A549 (cell line): ENCODE measurements at regions not wholly inside any gene's neighbourhood (a gene's known extent, or its start where the extent isn't known, plus 50 kb on each side); places are given as distances from the start of the nearest gene placed in this dataset.

Experiments
- ATAC-seq, 2 experiments: fragments of 200-7000 bp in 1 of 2; fragments of >200 bp in 1 of 2; cut with Nextera tagmentation in 1 of 2; cut with Tn5 transposase in 1 of 2; 3 replicates each; pipeline versions ENCODE4 v1.8.0 to v1.9.1; 2018 to 2020; ENCODE audit warnings: mild to moderate bottlenecking in 1 of 2, moderate library complexity in 1 of 2
- CTCF ChIA-PET: fragments of 300-600 bp; sonication (Branson Sonifier 250); formaldehyde crosslinking; extraction: SDS; loops from one replicate; lab custom pipeline; 2021; ENCODE audit warnings: antibody characterized with exemption, inconsistent platforms; lab: Yijun Ruan, JAX
- POLR2A ChIA-PET: fragments of 350-600 bp; formaldehyde crosslinking; extraction: SDS; loops from one replicate; lab custom pipeline; 2021; ENCODE audit warnings: antibody characterized with exemption, inconsistent platforms; lab: Yijun Ruan, JAX
- DNase-seq, 2 experiments: peaks; one replicate each; pipeline versions ENCODE4 v3.0.0 to v3.0.0-alpha.2; 2011 to 2016; ENCODE audit warnings: low read depth in 1 of 2, low spot score in 1 of 2
- FAIRE-seq: peaks from 2 replicates; lab custom pipeline; 2011; peaks lifted over from hg19 to GRCh38; lab: Jason Lieb, UNC
- H3K27ac ChIP-seq, 2 experiments: fragments of >200 bp; sonication (Bioruptor Twin); formaldehyde crosslinking; 3 replicates each; pipeline ENCODE4 v1.5.1; 2016 to 2017
- H3K4me1 ChIP-seq: fragments of >200 bp; sonication (Bioruptor Twin); formaldehyde crosslinking; 3 replicates; pipeline ENCODE4 v1.6.1; 2016
- H3K4me2 ChIP-seq: fragments of >200 bp; sonication (Bioruptor Twin); formaldehyde crosslinking; 3 replicates; pipeline ENCODE4 v1.6.1; 2016
- H3K4me3 ChIP-seq: fragments of >200 bp; sonication (Bioruptor Twin); formaldehyde crosslinking; 3 replicates; pipeline ENCODE4 v1.5.1; 2016
- H3K9me3 ChIP-seq: fragments of >200 bp; sonication (Bioruptor Twin); formaldehyde crosslinking; 3 replicates; pipeline ENCODE4 v1.6.1; 2016
- CBX2 ChIP-seq: fragments of 200-600 bp; sonication (generic); IDR thresholded peaks from 2 replicates; pipeline ENCODE4 v1.6.1; 2016; ENCODE audit warnings: low read depth, mild to moderate bottlenecking, borderline replicate concordance
- CEBPB ChIP-seq, 2 experiments: fragments of >200 bp in 1 of 2; sonication (Bioruptor Twin) in 1 of 2; formaldehyde crosslinking in 1 of 2; IDR thresholded peaks; 2 replicates each; pipeline ENCODE4 v1.6.1; 2012 to 2016
- CHD2 ChIP-seq: fragments of 150-350 bp; IDR thresholded peaks from 2 replicates; pipeline ENCODE4 v1.6.1; 2014; ENCODE audit warnings: low read length; ENCODE audit not compliant: partially characterized antibody
- EHF ChIP-seq: fragments of 250-450 bp; sonication (Bioruptor Pico); IDR thresholded peaks from 2 replicates; pipeline ENCODE4 v1.5.0; 2020; ENCODE audit warnings: mild to moderate bottlenecking
- ESRRA ChIP-seq: fragments of 150-350 bp; IDR thresholded peaks from 2 replicates; pipeline ENCODE4 v1.6.1; 2014; ENCODE audit warnings: mild to moderate bottlenecking, low read length, borderline replicate concordance
- FOSB ChIP-seq: fragments of 250-450 bp; sonication (Bioruptor Pico); IDR thresholded peaks from 2 replicates; pipeline ENCODE4 v1.5.0; 2020; ENCODE audit warnings: mild to moderate bottlenecking, moderate library complexity
- FOXS1 ChIP-seq: fragments of 250-450 bp; sonication (Bioruptor Pico); IDR thresholded peaks from 2 replicates; pipeline ENCODE4 v1.5.0; 2020; ENCODE audit warnings: mild to moderate bottlenecking, moderate library complexity
- GATA3 ChIP-seq: IDR thresholded peaks from 2 replicates; pipeline ENCODE4 v1.6.1; 2012; ENCODE audit warnings: borderline replicate concordance
- MAFK ChIP-seq: fragments of 450-650 bp; IDR thresholded peaks from 2 replicates; pipeline ENCODE4 v1.6.1; 2014; ENCODE audit not compliant: partially characterized antibody
- MYC ChIP-seq: IDR thresholded peaks from 2 replicates; pipeline ENCODE4 v1.6.1; 2012; ENCODE audit warnings: mild to moderate bottlenecking, inconsistent platforms, low read length, improper control_type of control experiment, borderline replicate concordance
- NFE2L2 ChIP-seq: fragments of 150-350 bp; conservative IDR thresholded peaks from 2 replicates; pipeline ENCODE4 v1.6.1; 2014; ENCODE audit warnings: low read length
- POLR2AphosphoS2 ChIP-seq: conservative IDR thresholded peaks from 2 replicates; pipeline ENCODE4 v1.6.1; 2012; ENCODE audit warnings: low read length, improper control_type of control experiment, inconsistent platforms
- RAD21 ChIP-seq, 2 experiments: fragments of >200 bp in 1 of 2; sonication (Bioruptor Twin) in 1 of 2; formaldehyde crosslinking in 1 of 2; IDR thresholded peaks in 1 of 2; conservative IDR thresholded peaks in 1 of 2; 2 replicates in 1 of 2; 3 replicates in 1 of 2; pipeline ENCODE4 v1.6.1; 2012 to 2018; ENCODE audit warnings: inconsistent platforms in 1 of 2
- RARB ChIP-seq: fragments of 250-450 bp; sonication (Bioruptor Pico); IDR thresholded peaks from 2 replicates; pipeline ENCODE4 v1.8.0; 2021; ENCODE audit warnings: mild to moderate bottlenecking, moderate library complexity
- RFX5 ChIP-seq: fragments of 450-650 bp; IDR thresholded peaks from 2 replicates; pipeline ENCODE4 v1.7.1; 2014; ENCODE audit warnings: antibody characterized with exemption, mild to moderate bottlenecking, moderate library complexity
- SMC3 ChIP-seq: fragments of >200 bp; sonication (Bioruptor Twin); formaldehyde crosslinking; IDR thresholded peaks from 3 replicates; pipeline ENCODE4 v1.6.1; 2018; ENCODE audit warnings: inconsistent platforms
- WGBS: methylation state at CpG from one replicate; pipeline ENCODE4 v1.1.6; 2017; ENCODE audit errors: missing lambda C conversion rate; 5-methylcytosine and 5-hydroxymethylcytosine counted together
- TF ChIP-seq, protein P1 (sequence below): fragments of 250-450 bp; sonication (Bioruptor Pico); IDR thresholded peaks from 2 replicates; pipeline ENCODE4 v1.5.0; 2021; ENCODE audit warnings: mild to moderate bottlenecking, moderate library complexity, borderline replicate concordance
- TF ChIP-seq, protein P2 (sequence below): fragments of >200 bp; sonication (Bioruptor Twin); formaldehyde crosslinking; IDR thresholded peaks from 2 replicates; pipeline ENCODE4 v1.6.1; 2016
- TF ChIP-seq, protein P3 (sequence below): fragments of >200 bp; sonication (Bioruptor Twin); formaldehyde crosslinking; IDR thresholded peaks from 3 replicates; pipeline ENCODE4 v1.6.1; 2016

DNA sequence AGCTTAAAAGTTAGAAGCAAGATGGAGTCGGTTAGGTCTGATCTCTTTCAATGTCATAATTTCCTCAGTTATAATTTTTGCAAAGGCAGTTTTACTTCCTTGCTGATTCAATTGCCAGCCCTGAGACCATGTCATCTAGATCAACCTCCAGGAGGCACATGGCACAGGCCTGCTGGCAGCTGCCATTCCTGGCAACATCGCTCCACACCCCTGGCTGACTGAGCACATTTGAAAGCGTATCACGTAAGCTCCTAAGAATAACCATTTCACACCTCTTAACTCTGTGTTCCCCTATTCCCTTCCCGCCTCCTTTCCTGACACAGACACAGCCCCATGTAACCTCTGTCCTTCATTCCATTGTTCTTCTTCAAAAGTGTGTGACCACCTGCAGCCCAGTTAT, 313.9 kb upstream of the CTNNB1 start:
- TF ChIP-seq CBX2 (no peak), FOSB (CRISPR knock-in tag) (no peak), CEBPB (IDR thresholded peaks at IDR 0.05) (no peak), SMC3 (no peak)
- TF ChIP-seq, protein P1, sequence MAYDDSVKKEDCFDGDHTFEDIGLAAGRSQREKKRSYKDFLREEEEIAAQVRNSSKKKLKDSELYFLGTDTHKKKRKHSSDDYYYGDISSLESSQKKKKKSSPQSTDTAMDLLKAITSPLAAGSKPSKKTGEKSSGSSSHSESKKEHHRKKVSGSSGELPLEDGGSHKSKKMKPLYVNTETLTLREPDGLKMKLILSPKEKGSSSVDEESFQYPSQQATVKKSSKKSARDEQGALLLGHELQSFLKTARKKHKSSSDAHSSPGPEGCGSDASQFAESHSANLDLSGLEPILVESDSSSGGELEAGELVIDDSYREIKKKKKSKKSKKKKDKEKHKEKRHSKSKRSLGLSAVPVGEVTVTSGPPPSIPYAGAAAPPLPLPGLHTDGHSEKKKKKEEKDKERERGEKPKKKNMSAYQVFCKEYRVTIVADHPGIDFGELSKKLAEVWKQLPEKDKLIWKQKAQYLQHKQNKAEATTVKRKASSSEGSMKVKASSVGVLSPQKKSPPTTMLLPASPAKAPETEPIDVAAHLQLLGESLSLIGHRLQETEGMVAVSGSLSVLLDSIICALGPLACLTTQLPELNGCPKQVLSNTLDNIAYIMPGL (CRISPR knock-in tag), result no peak
- ChIA-PET POLR2A (no interaction called here), CTCF (no interaction called here)
- Histone ChIP-seq H3K9me3 (no peaks in the 10 kb centered on the region), H3K4me2 (no peak overlapping the region), H3K4me1 (no peaks in the 10 kb centered on the region), H3K27ac (no peak overlapping the region), H3K4me3 (no peak overlapping the region)
- 88% methylated on average over 5 of the region's 5 CpGs for WGBS
- no peak for DNase-seq
- no peak for FAIRE-seq
- no peak for ATAC-seq

DNA sequence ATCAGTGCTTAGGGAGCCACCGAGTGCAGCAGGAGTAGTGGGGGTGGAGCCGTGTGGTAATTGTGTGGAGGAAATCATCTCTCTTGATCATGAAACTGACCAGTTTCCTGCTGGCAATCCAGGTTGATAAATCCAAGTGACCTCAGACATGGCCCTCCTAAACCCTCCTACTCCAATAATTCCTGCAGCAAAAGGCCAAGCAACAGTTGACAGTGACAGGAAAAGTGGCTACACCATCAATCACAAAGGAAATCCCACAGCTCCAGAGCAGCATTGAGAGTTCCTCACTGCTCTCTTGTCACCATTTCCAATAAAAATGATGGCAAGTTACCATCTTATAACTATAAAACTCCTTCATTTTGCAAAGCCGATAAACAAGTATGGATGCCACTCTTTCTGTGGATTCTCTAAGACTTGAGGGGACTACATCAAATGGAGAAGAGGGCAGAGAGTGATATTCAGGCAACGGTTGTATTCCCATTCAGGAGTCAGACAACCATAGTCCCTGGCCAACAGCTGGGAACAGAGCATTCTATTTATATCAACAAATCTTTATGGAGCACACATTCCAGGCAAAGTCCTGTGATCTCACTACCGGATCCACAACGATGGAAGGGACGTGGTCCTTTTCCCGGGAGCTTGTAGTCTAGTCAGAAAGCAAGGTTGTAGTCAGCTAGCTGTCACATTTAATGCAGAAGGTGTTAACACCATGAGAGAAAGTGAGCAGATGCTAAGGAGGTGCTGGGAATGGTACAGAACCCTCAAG, 312.5 kb upstream of the CTNNB1 start:
- Histone ChIP-seq H3K4me1 (no peaks in the 10 kb centered on the region), H3K4me2 (no peak overlapping the region), H3K27ac (no peak overlapping the region), H3K4me3 (no peak overlapping the region), H3K9me3 (no peaks in the 10 kb centered on the region)
- WGBS, result 78% methylated on average over 8 of the region's 8 CpGs
- ATAC-seq (no peak), DNase-seq (no peak), FAIRE-seq (no peak)
- ChIA-PET POLR2A (no interaction called here), CTCF (interaction anchor here (0.7 kb wide), 1 partner anchor 86 kb away, joined by 3 read pairs; no protein-coding TSS in a partner anchor)
- TF ChIP-seq GATA3, result no peak
- no peak for TF ChIP-seq NFE2L2
- no peak for TF ChIP-seq MAFK
- no peak for TF ChIP-seq CHD2
- TF ChIP-seq ESRRA, result no peak
- TF ChIP-seq FOXS1 (CRISPR knock-in tag), result no peak
- no peak for TF ChIP-seq SMC3
- TF ChIP-seq EHF, result no peak
- no peak for TF ChIP-seq RAD21 (conservative IDR thresholded peaks at IDR 0.05 in 1 of 2, IDR thresholded peaks at IDR 0.05 in 1 of 2)
- no peak for TF ChIP-seq POLR2AphosphoS2
- TF ChIP-seq, protein P2, sequence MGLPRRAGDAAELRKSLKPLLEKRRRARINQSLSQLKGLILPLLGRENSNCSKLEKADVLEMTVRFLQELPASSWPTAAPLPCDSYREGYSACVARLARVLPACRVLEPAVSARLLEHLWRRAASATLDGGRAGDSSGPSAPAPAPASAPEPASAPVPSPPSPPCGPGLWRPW, result no peak

DNA sequence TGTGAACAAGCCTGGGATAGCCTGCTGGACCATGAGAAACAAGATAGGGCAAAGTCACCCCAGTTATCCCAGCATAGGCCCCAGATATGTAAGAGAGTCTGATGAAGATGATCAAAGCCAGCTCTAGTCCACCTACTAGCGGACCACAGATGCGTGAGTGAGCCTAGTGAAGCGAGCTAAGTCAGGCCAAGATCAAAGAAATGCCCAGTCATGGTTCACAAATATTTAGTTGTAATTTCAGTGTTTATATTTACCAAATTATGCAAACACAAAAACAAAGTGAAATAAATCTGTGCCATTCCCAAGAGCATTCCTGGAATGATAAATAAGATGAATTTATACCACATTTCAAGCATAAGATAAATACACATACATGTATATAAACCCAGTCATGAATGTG, 308.1 kb upstream of the CTNNB1 start:
- no peak for FAIRE-seq
- Histone ChIP-seq H3K4me3 (no peak overlapping the region), H3K27ac (no peak overlapping the region), H3K9me3 (no peaks in the 10 kb centered on the region), H3K4me2 (no peak overlapping the region), H3K4me1 (no peaks in the 10 kb centered on the region)
- WGBS, result 95% methylated on average over 3 of the region's 3 CpGs
- DNase-seq, result no peak
- TF ChIP-seq RARB (CRISPR knock-in tag), result no peak
- peak; percentile 70 for TF ChIP-seq NFE2L2
- TF ChIP-seq, protein P3, sequence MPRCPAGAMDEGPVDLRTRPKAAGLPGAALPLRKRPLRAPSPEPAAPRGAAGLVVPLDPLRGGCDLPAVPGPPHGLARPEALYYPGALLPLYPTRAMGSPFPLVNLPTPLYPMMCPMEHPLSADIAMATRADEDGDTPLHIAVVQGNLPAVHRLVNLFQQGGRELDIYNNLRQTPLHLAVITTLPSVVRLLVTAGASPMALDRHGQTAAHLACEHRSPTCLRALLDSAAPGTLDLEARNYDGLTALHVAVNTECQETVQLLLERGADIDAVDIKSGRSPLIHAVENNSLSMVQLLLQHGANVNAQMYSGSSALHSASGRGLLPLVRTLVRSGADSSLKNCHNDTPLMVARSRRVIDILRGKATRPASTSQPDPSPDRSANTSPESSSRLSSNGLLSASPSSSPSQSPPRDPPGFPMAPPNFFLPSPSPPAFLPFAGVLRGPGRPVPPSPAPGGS, result no peak
- TF ChIP-seq MYC, result no peak
- no peak for TF ChIP-seq ESRRA
- TF ChIP-seq RFX5, result no peak
- POLR2A ChIA-PET, result no interaction called here
- ATAC-seq, result no peak
- CTCF ChIA-PET, result no interaction called here
